ENCODE measurements at regions not wholly inside any gene's neighbourhood (a gene's known extent, or its start where the extent isn't known, plus 50 kb on each side); places are given as distances from the start of the nearest gene placed in this dataset.

GRCh38 chr5:102115736-102116135 lies 180.3 kb downstream of the SLCO4C1 start:
- Histone ChIP-seq H3K9me3 (ENCODE audit: insufficient read depth, low read length) (no peaks in the 10 kb centered on the region), H3F3A (ENCODE audit: insufficient read depth) (no peaks in the 10 kb centered on the region), H3K9ac (ENCODE audit: low read length) (no peak overlapping the region), H3K27me3 (ENCODE audit: low read length) (no peaks in the 10 kb centered on the region), H3K79me2 (ENCODE audit: insufficient read depth, low read length) (no peaks in the 10 kb centered on the region), H3K9me2 (replicated peaks; ENCODE audit: insufficient read depth, low read length) (no peaks in the 10 kb centered on the region), H3K4me3 (ENCODE audit: insufficient read depth, low read length, poor library complexity, severe bottlenecking) (no peak overlapping the region), H3K36me3 (ENCODE audit: low read length) (no peaks in the 10 kb centered on the region), H3K27ac (ENCODE audit: low read depth, low read length) (no peak overlapping the region), H2AFZ (ENCODE audit: low read depth, low read length, severe bottlenecking) (no peak overlapping the region), H4K20me1 (ENCODE audit: low read depth, low read length) (no peaks in the 10 kb centered on the region), H3K4me2 (ENCODE audit: low read depth, low read length, poor library complexity, severe bottlenecking) (no peak overlapping the region)
- TF ChIP-seq EZH2phosphoT487 (conservative IDR thresholded peaks at IDR 0.05; ENCODE audit: low read length) (no peak), CTCF (IDR thresholded peaks at IDR 0.05; ENCODE audit: insufficient read depth, low read length, poor library complexity, severe bottlenecking) (no peak)

- Histone ChIP-seq H3K9me2 (replicated peaks; ENCODE audit: insufficient read depth, low read length) (no peaks in the 10 kb centered on the region), H3K27me3 (ENCODE audit: low read length) (no peaks in the 10 kb centered on the region), H2AFZ (ENCODE audit: low read depth, low read length, severe bottlenecking) (no peak overlapping the region), H3K9ac (ENCODE audit: low read length) (no peak overlapping the region), H3F3A (ENCODE audit: insufficient read depth) (no peaks in the 10 kb centered on the region), H3K9me3 (ENCODE audit: insufficient read depth, low read length) (no peaks in the 10 kb centered on the region), H3K27ac (ENCODE audit: low read depth, low read length) (no peak overlapping the region), H4K20me1 (ENCODE audit: low read depth, low read length) (no peaks in the 10 kb centered on the region), H3K4me3 (ENCODE audit: insufficient read depth, low read length, poor library complexity, severe bottlenecking) (no peak overlapping the region), H3K36me3 (ENCODE audit: low read length) (no peaks in the 10 kb centered on the region), H3K4me2 (ENCODE audit: low read depth, low read length, poor library complexity, severe bottlenecking) (no peak overlapping the region), H3K79me2 (ENCODE audit: insufficient read depth, low read length) (no peaks in the 10 kb centered on the region)
- TF ChIP-seq CTCF (IDR thresholded peaks at IDR 0.05; ENCODE audit: insufficient read depth, low read length, poor library complexity, severe bottlenecking) = no peak
- TF ChIP-seq EZH2phosphoT487 (conservative IDR thresholded peaks at IDR 0.05; ENCODE audit: low read length) = no peak
These were observed 181.5 kb downstream of the SLCO4C1 start for GRCh38 chr5:102114525-102115069.

GRCh38 chr5:102107865-102108264 lies 188.2 kb downstream of the SLCO4C1 start:
- no peak overlapping the region for H3K4me3 ChIP-seq (ENCODE audit: insufficient read depth, low read length, poor library complexity, severe bottlenecking)
- no peaks in the 10 kb centered on the region for H4K20me1 ChIP-seq (ENCODE audit: low read depth, low read length)
- no peak for TF ChIP-seq EZH2phosphoT487 (conservative IDR thresholded peaks at IDR 0.05; ENCODE audit: low read length)
- TF ChIP-seq CTCF (IDR thresholded peaks at IDR 0.05; ENCODE audit: insufficient read depth, low read length, poor library complexity, severe bottlenecking) = no peak
- H3K36me3 ChIP-seq (ENCODE audit: low read length) = no peaks in the 10 kb centered on the region
- no peaks in the 10 kb centered on the region for H3K79me2 ChIP-seq (ENCODE audit: insufficient read depth, low read length)
- no peaks in the 10 kb centered on the region for H3K9me3 ChIP-seq (ENCODE audit: insufficient read depth, low read length)
- H3K27me3 ChIP-seq (ENCODE audit: low read length) = no peaks in the 10 kb centered on the region
- no peaks in the 10 kb centered on the region for H3K9me2 ChIP-seq (replicated peaks; ENCODE audit: insufficient read depth, low read length)
- no peak overlapping the region for H3K27ac ChIP-seq (ENCODE audit: low read depth, low read length)
- H3K9ac ChIP-seq (ENCODE audit: low read length) = no peak overlapping the region
- H3K4me2 ChIP-seq (ENCODE audit: low read depth, low read length, poor library complexity, severe bottlenecking) = no peak overlapping the region
- no peak overlapping the region for H2AFZ ChIP-seq (ENCODE audit: low read depth, low read length, severe bottlenecking)
- no peaks in the 10 kb centered on the region for H3F3A ChIP-seq (ENCODE audit: insufficient read depth)

All from SU-DHL-6 (cell line).